ENCODE measurements at regions not wholly inside any gene's neighbourhood (a gene's known extent, or its start where the extent isn't known, plus 50 kb on each side); places are given as distances from the start of the nearest gene placed in this dataset.

DNA sequence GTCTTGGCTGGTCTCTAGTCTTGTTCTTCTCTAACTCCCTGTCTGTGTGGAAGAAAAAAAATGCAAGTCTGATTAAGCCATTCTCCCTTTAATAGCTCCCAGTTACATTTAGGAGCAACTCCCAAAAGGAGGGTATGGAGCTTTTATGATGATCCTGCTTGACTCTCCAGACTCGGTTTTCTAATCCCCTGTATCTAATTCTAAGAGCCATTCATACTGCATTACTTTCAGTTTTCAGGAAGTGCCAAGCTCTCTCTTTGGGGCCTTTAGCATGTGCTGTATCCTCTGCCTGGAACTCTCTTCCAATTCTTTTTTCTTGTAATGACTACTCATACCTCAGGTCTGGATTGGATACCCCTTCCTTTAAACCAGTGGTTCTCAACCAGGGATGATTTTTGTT is 219.7 kb upstream of the SPRED2 start:
- Histone ChIP-seq H3K4me3 (ENCODE audit: low read depth in 1 of 2, low read length in 2 of 2) (no peak overlapping the region), H3K4me1 (ENCODE audit: insufficient read depth, low read length) (peaks cover under 1% of the 10 kb centered on the region), H3K27ac (ENCODE audit: low read depth, low read length) (no peak overlapping the region), H3K9ac (ENCODE audit: low read length) (no peak overlapping the region), H3K36me3 (ENCODE audit: insufficient read depth, low read length) (no peaks in the 10 kb centered on the region), H3K27me3 (ENCODE audit: control insufficient read depth in 1 of 2, insufficient read depth in 2 of 2, low read length in 2 of 2) (no peaks in the 10 kb centered on the region), H3K9me3 (ENCODE audit: low read length) (no peaks in the 10 kb centered on the region)

GRCh38 chr2:65649811-65650589 is 217.6 kb upstream of the SPRED2 start:
- no peaks in the 10 kb centered on the region for H3K27me3 ChIP-seq (ENCODE audit: control insufficient read depth in 1 of 2, insufficient read depth in 2 of 2, low read length in 2 of 2)
- H3K9me3 ChIP-seq (ENCODE audit: low read length), result no peaks in the 10 kb centered on the region
- no peak overlapping the region for H3K27ac ChIP-seq (ENCODE audit: low read depth, low read length)
- no peak overlapping the region for H3K4me3 ChIP-seq (ENCODE audit: low read depth in 1 of 2, low read length in 2 of 2)
- no peaks in the 10 kb centered on the region for H3K4me1 ChIP-seq (ENCODE audit: insufficient read depth, low read length)
- H3K36me3 ChIP-seq (ENCODE audit: insufficient read depth, low read length), result no peaks in the 10 kb centered on the region
- H3K9ac ChIP-seq (ENCODE audit: low read length), result no peak overlapping the region

DNA sequence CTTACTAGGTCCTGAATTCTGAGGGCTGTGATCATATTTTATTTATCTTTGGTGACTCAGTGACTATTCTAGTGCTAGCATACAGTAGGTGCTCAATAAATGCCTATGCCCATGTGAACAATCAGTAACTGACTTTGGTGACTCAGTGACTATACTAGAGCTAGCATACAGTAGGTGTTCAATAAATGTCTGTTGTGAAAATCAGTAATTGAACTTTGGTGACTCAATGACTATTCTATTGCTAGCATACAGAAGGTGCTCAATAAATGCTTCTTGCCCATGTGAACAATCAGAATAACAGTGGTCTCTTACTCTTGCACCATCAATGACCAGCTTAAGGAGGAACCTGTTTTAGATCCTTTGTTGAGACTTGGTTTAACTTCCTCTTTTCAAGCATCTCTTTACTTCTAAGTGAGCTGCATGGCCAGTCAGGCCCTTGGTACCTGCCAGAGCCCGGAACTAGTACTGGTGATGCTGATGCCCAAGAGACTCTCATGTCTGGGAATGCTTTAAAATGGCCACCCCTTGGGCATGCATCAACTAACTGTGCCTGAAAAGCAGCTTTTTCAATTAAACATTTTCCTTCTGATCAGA is 214.9 kb upstream of the SPRED2 start:
- Histone ChIP-seq H3K9me3 (ENCODE audit: low read length) (no peaks in the 10 kb centered on the region), H3K27ac (ENCODE audit: low read depth, low read length) (no peak overlapping the region), H3K27me3 (ENCODE audit: control insufficient read depth in 1 of 2, insufficient read depth in 2 of 2, low read length in 2 of 2) (no peaks in the 10 kb centered on the region), H3K4me1 (ENCODE audit: insufficient read depth, low read length) (no peaks in the 10 kb centered on the region), H3K9ac (ENCODE audit: low read length) (no peak overlapping the region), H3K4me3 (ENCODE audit: low read depth in 1 of 2, low read length in 2 of 2) (no peak overlapping the region), H3K36me3 (ENCODE audit: insufficient read depth, low read length) (no peaks in the 10 kb centered on the region)

DNA sequence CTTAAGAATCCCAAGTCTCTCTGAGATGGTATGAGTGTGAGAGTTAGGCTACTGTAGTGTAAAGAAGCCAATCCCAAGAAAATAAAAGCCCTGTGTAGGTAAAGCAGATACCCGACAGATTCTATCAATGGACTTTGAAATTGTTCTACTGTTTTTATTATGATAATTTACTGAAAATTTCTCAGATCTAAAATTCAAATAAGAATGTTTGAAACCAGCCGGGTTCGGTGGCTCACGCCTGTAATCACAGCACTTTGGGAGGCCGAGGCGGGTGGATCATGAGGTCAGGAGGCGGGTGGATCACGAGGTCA is 208.3 kb upstream of the SPRED2 start:
- Histone ChIP-seq H3K4me3 (ENCODE audit: low read depth in 1 of 2, low read length in 2 of 2) (no peak overlapping the region), H3K27me3 (ENCODE audit: control insufficient read depth in 1 of 2, insufficient read depth in 2 of 2, low read length in 2 of 2) (no peaks in the 10 kb centered on the region), H3K4me1 (ENCODE audit: insufficient read depth, low read length) (peaks cover 27% of the 10 kb centered on the region), H3K27ac (ENCODE audit: low read depth, low read length) (no peak overlapping the region), H3K36me3 (ENCODE audit: insufficient read depth, low read length) (no peaks in the 10 kb centered on the region), H3K9me3 (ENCODE audit: low read length) (no peaks in the 10 kb centered on the region), H3K9ac (ENCODE audit: low read length) (no peak overlapping the region)

GRCh38 chr2:65639156-65639864 is 206.9 kb upstream of the SPRED2 start:
- peaks cover 27% of the 10 kb centered on the region for H3K4me1 ChIP-seq (ENCODE audit: insufficient read depth, low read length)
- no peaks in the 10 kb centered on the region for H3K9me3 ChIP-seq (ENCODE audit: low read length)
- no peaks in the 10 kb centered on the region for H3K36me3 ChIP-seq (ENCODE audit: insufficient read depth, low read length)
- peak overlapping the region; percentile 3 for H3K27ac ChIP-seq (ENCODE audit: low read depth, low read length)
- H3K4me3 ChIP-seq (ENCODE audit: low read depth in 1 of 2, low read length in 2 of 2), result no peak overlapping the region
- no peaks in the 10 kb centered on the region for H3K27me3 ChIP-seq (ENCODE audit: control insufficient read depth in 1 of 2, insufficient read depth in 2 of 2, low read length in 2 of 2)
- no peak overlapping the region for H3K9ac ChIP-seq (ENCODE audit: low read length)

GRCh38 chr2:65638443-65638842 is 206.0 kb upstream of the SPRED2 start:
- Histone ChIP-seq H3K4me1 (ENCODE audit: insufficient read depth, low read length) (peaks cover 27% of the 10 kb centered on the region), H3K9me3 (ENCODE audit: low read length) (no peaks in the 10 kb centered on the region), H3K9ac (ENCODE audit: low read length) (no peak overlapping the region), H3K27me3 (ENCODE audit: control insufficient read depth in 1 of 2, insufficient read depth in 2 of 2, low read length in 2 of 2) (no peaks in the 10 kb centered on the region), H3K36me3 (ENCODE audit: insufficient read depth, low read length) (no peaks in the 10 kb centered on the region), H3K27ac (ENCODE audit: low read depth, low read length) (no peak overlapping the region), H3K4me3 (ENCODE audit: low read depth in 1 of 2, low read length in 2 of 2) (no peak overlapping the region)

DNA sequence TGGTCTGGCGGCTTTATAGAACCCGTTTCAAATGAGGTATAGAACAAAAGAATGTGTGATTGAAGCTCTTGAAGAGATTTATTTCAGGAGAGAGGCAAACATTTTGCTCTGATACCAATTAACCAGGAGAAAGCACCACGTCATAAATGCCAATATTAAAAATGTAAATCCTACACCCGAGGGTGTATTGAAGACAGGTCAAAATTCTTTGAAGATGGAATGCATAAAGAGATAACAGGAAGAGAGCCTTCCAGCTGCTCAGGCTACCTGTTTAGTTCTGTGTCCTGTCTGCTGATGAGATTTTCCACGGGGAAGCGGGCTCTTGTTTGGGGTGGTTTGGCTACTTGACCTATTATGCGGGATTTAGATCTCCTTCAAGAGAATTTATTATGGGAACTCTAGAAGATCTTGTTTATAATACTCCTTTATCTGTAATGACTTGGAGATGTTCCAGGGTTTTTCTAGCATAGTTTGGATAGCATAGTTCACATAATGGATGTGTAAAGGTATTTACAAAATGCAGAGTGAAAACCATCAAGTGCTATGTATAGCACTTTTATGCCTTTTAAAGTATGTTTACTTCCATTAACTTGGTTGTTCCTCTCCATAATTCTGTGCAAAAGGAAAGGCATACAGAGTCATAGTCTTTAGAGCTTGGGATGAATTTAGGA is 204.5 kb upstream of the SPRED2 start:
- no peaks in the 10 kb centered on the region for H3K9me3 ChIP-seq (ENCODE audit: low read length)
- H3K36me3 ChIP-seq (ENCODE audit: insufficient read depth, low read length), result no peaks in the 10 kb centered on the region
- H3K27ac ChIP-seq (ENCODE audit: low read depth, low read length), result peak overlapping the region; percentile 17
- H3K27me3 ChIP-seq (ENCODE audit: control insufficient read depth in 1 of 2, insufficient read depth in 2 of 2, low read length in 2 of 2), result no peaks in the 10 kb centered on the region
- H3K9ac ChIP-seq (ENCODE audit: low read length), result no peak overlapping the region
- H3K4me3 ChIP-seq (ENCODE audit: low read depth in 1 of 2, low read length in 2 of 2), result no peak overlapping the region
- peaks cover 27% of the 10 kb centered on the region for H3K4me1 ChIP-seq (ENCODE audit: insufficient read depth, low read length)

DNA sequence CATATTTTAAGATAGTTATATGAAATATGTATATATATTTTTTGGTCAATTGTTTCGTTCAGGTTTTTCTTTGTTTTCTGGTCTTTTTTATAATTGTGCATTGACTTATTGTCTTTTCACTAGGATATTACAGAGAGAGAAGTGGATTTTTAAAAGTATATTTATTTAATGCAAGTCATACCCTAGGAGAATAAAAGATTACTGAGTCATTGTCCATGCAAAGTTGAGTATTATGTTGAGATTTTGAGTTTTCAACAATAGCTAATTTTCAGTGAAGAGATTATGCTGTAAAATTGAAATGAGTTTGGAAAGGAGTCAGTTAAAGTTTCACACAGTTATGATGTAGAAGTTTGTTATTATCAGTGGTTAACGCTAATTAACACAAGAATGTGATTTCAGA is 203.6 kb upstream of the SPRED2 start:
- Histone ChIP-seq H3K4me3 (ENCODE audit: low read depth in 1 of 2, low read length in 2 of 2) (no peak overlapping the region), H3K9me3 (ENCODE audit: low read length) (no peaks in the 10 kb centered on the region), H3K4me1 (ENCODE audit: insufficient read depth, low read length) (peaks cover 27% of the 10 kb centered on the region), H3K36me3 (ENCODE audit: insufficient read depth, low read length) (no peaks in the 10 kb centered on the region), H3K27me3 (ENCODE audit: control insufficient read depth in 1 of 2, insufficient read depth in 2 of 2, low read length in 2 of 2) (no peaks in the 10 kb centered on the region), H3K9ac (ENCODE audit: low read length) (no peak overlapping the region), H3K27ac (ENCODE audit: low read depth, low read length) (no peak overlapping the region)

DNA sequence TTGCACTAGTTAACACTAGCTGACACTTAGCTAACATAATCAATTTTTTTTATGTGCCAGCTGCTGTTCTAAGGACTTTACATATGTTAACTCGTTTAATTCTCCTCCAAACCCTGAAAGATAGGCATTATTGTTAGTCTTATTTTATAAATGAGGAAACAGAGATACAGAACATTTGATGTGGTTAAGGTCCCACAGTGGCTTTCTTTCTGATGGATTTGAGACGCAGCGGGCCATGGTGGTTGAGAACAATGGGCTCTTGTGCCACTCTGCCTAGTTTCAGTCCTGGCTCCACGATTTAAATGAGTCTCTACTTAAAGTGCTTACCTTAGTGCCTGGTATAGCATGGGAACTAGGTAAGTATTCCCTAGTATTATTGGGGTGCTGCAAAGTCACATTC is 201.9 kb upstream of the SPRED2 start:
- H3K9ac ChIP-seq (ENCODE audit: low read length), result no peak overlapping the region
- H3K27me3 ChIP-seq (ENCODE audit: control insufficient read depth in 1 of 2, insufficient read depth in 2 of 2, low read length in 2 of 2), result no peaks in the 10 kb centered on the region
- no peak overlapping the region for H3K4me3 ChIP-seq (ENCODE audit: low read depth in 1 of 2, low read length in 2 of 2)
- peaks cover 21% of the 10 kb centered on the region for H3K4me1 ChIP-seq (ENCODE audit: insufficient read depth, low read length)
- no peaks in the 10 kb centered on the region for H3K9me3 ChIP-seq (ENCODE audit: low read length)
- H3K27ac ChIP-seq (ENCODE audit: low read depth, low read length), result no peak overlapping the region
- H3K36me3 ChIP-seq (ENCODE audit: insufficient read depth, low read length), result no peaks in the 10 kb centered on the region

DNA sequence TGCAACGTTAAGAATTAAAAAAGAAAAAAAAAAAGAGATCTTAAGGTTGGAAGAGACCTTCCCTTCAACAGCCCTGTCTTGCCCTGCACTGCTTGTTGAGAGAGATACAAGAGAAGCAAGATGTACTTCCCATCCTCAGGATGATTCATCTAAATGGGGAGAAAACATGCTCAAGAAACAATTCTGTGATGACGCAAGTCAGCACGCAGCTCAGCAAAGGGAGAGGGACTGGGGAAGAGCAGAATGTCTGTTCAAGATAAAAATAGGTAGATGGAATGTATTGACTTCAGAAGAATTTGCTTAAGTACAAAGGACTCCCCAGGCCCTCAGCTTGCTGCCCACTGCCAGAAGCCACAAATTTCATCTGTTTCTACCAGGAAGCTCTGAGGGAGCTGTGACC is 198.2 kb upstream of the SPRED2 start:
- H3K9me3 ChIP-seq (ENCODE audit: low read length), result no peaks in the 10 kb centered on the region
- H3K27me3 ChIP-seq (ENCODE audit: control insufficient read depth in 1 of 2, insufficient read depth in 2 of 2, low read length in 2 of 2), result no peaks in the 10 kb centered on the region
- H3K9ac ChIP-seq (ENCODE audit: low read length), result no peak overlapping the region
- H3K4me1 ChIP-seq (ENCODE audit: insufficient read depth, low read length), result no peaks in the 10 kb centered on the region
- H3K27ac ChIP-seq (ENCODE audit: low read depth, low read length), result no peak overlapping the region
- no peak overlapping the region for H3K4me3 ChIP-seq (ENCODE audit: low read depth in 1 of 2, low read length in 2 of 2)
- H3K36me3 ChIP-seq (ENCODE audit: insufficient read depth, low read length), result no peaks in the 10 kb centered on the region

GRCh38 chr2:65628156-65628555 is 195.8 kb upstream of the SPRED2 start:
- Histone ChIP-seq H3K36me3 (ENCODE audit: insufficient read depth, low read length) (no peaks in the 10 kb centered on the region), H3K27ac (ENCODE audit: low read depth, low read length) (no peak overlapping the region), H3K9ac (ENCODE audit: low read length) (no peak overlapping the region)

More at GRCh38 chr2:65628156-65628555, 195.8 kb upstream of the SPRED2 start:
- H3K27me3 ChIP-seq (ENCODE audit: control insufficient read depth in 1 of 2, insufficient read depth in 2 of 2, low read length in 2 of 2), result no peaks in the 10 kb centered on the region
- H3K9me3 ChIP-seq (ENCODE audit: low read length), result no peaks in the 10 kb centered on the region
- no peaks in the 10 kb centered on the region for H3K4me1 ChIP-seq (ENCODE audit: insufficient read depth, low read length)
- no peak overlapping the region for H3K4me3 ChIP-seq (ENCODE audit: low read depth in 1 of 2, low read length in 2 of 2)

Measured in muscle layer of colon (tissue), 2 donors.